ENCODE measurements at regions not wholly inside any gene's neighbourhood (a gene's known extent, or its start where the extent isn't known, plus 50 kb on each side); places are given as distances from the start of the nearest gene placed in this dataset.
"Not testable (repeated sequence)": the region's sequence is repeated elsewhere in the genome, so short reads cannot be mapped to it uniquely, and the experiment has no call there.

GRCh38 chr7:145434811-145435210, 599.0 kb upstream of the TPK1 start:
- no peak for DNase-seq (ENCODE audit: low read depth)
- H3K4me3 ChIP-seq (ENCODE audit: low read depth, low read length): no peak overlapping the region
- TF ChIP-seq CTCF (IDR thresholded peaks at IDR 0.05; ENCODE audit: insufficient read depth, low read length): no peak

- H3K4me3 ChIP-seq (ENCODE audit: low read depth, low read length): no peak overlapping the region
- DNase-seq (ENCODE audit: low read depth): no peak
- no peak for TF ChIP-seq CTCF (IDR thresholded peaks at IDR 0.05; ENCODE audit: insufficient read depth, low read length)
Observed at GRCh38 chr7:145431834-145432233, 596.0 kb upstream of the TPK1 start.

GRCh38 chr7:145418481-145418880, 582.6 kb upstream of the TPK1 start:
- not testable (repeated sequence) for H3K4me3 ChIP-seq (ENCODE audit: low read depth, low read length); DNase-seq (ENCODE audit: low read depth)

GRCh38 chr7:145411066-145411465, 575.2 kb upstream of the TPK1 start:
- no peak overlapping the region for H3K4me3 ChIP-seq (ENCODE audit: low read depth, low read length)
- no peak for DNase-seq (ENCODE audit: low read depth)
- no peak for TF ChIP-seq CTCF (IDR thresholded peaks at IDR 0.05; ENCODE audit: insufficient read depth, low read length)

GRCh38 chr7:145398758-145399157, 562.9 kb upstream of the TPK1 start:
- no peak for DNase-seq (ENCODE audit: low read depth)
- TF ChIP-seq CTCF (IDR thresholded peaks at IDR 0.05; ENCODE audit: insufficient read depth, low read length): no peak

GRCh38 chr7:145394126-145394525, 558.3 kb upstream of the TPK1 start:
- no peak for DNase-seq (ENCODE audit: low read depth)
- no peak overlapping the region for H3K4me3 ChIP-seq (ENCODE audit: low read depth, low read length)
- no peak for TF ChIP-seq CTCF (IDR thresholded peaks at IDR 0.05; ENCODE audit: insufficient read depth, low read length)

More at GRCh38 chr7:145398758-145399157, 562.9 kb upstream of the TPK1 start:
- H3K4me3 ChIP-seq (ENCODE audit: low read depth, low read length): no peak overlapping the region

GRCh38 chr7:145382762-145383161, 546.9 kb upstream of the TPK1 start:
- TF ChIP-seq CTCF (IDR thresholded peaks at IDR 0.05; ENCODE audit: insufficient read depth, low read length): no peak
- no peak overlapping the region for H3K4me3 ChIP-seq (ENCODE audit: low read depth, low read length)
- DNase-seq (ENCODE audit: low read depth): no peak
